Right lobe of liver (tissue), 6 donors: ENCODE measurements at regions not wholly inside any gene's neighbourhood (a gene's known extent, or its start where the extent isn't known, plus 50 kb on each side); places are given as distances from the start of the nearest gene placed in this dataset.

Experiments used
- ATAC-seq, 4 donors: fragments of 200-7000 bp; cut with Tn5 transposase; one replicate each; pipeline ENCODE4 v1.9.1; 2020; ENCODE audit warnings: mild to moderate bottlenecking in 4 of 4, moderate library complexity in 4 of 4
- DNase-seq, 3 donors: peaks; one replicate each; pipeline ENCODE4 v3.0.0-alpha.2; 2020
- H3K27ac ChIP-seq, 3 donors: fragments of 200-600 bp; one replicate each; pipeline ENCODE4 v1.8.0; 2022
- H3K27me3 ChIP-seq, 2 donors: fragments of 200-600 bp; one replicate each; pipeline ENCODE4 v1.8.0; 2022
- H3K36me3 ChIP-seq, 4 donors: fragments of 200-600 bp; sonication (generic) in 1 of 4; one replicate each; pipeline versions ENCODE4 v1.5.1 to v1.8.0; 2017 to 2022; ENCODE audit warnings: control low read depth in 1 of 4
- H3K4me1 ChIP-seq, 4 donors: fragments of 200-600 bp; sonication (generic) in 1 of 4; one replicate each; pipeline versions ENCODE4 v1.5.1 to v1.8.0; 2017 to 2022; ENCODE audit warnings: control low read depth in 1 of 4
- H3K4me3 ChIP-seq, 3 donors: fragments of 200-600 bp; one replicate each; pipeline ENCODE4 v1.8.0; 2022
- H3K9me3 ChIP-seq, 4 donors: fragments of 200-600 bp; sonication (generic) in 1 of 4; one replicate each; pipeline versions ENCODE4 v1.5.1 to v1.8.0; 2017 to 2022; ENCODE audit warnings: control low read depth in 1 of 4
- POLR2A ChIP-seq: fragments of 450-650 bp; IDR thresholded peaks from one replicate; pipeline ENCODE4 v1.6.1; 2017; ENCODE audit warnings: antibody characterized with exemption, mild to moderate bottlenecking
- WGBS: methylation state at CpG from one replicate; pipeline ENCODE4 v1.1.6; 2018; ENCODE audit warnings: low coverage, low lambda C conversion rate; ENCODE audit not compliant: insufficient coverage; ENCODE audit errors: missing lambda C conversion rate; 5-methylcytosine and 5-hydroxymethylcytosine counted together
- intact Hi-C, 2 donors: fragments of 100-400 bp; cut with DNase I; formaldehyde crosslinking; loops; one replicate each; pipeline versions ENCODE4 v1.11.2 to v1.14.1; 2022
- TF ChIP-seq, protein P1 (sequence below), 4 donors: fragments of 200-600 bp in 3 of 4; fragments of 450-650 bp in 1 of 4; IDR thresholded peaks; one replicate each; pipeline versions ENCODE4 v1.5.1 to v1.8.0; 2016 to 2022; ENCODE audit warnings: antibody characterized with exemption in 4 of 4, mild to moderate bottlenecking in 2 of 4
- donor health status: DM: no; HTN: yes; CAD: no.
- donor health status: DM: no; HTN: no; CAD: no.
- donor health status: DM: no; HTN: no; CAD: no.
- donor health status: DM: no; HTN: yes; CAD: no.
- donor health status: DM: no; HTN: yes; CAD: no.

DNA sequence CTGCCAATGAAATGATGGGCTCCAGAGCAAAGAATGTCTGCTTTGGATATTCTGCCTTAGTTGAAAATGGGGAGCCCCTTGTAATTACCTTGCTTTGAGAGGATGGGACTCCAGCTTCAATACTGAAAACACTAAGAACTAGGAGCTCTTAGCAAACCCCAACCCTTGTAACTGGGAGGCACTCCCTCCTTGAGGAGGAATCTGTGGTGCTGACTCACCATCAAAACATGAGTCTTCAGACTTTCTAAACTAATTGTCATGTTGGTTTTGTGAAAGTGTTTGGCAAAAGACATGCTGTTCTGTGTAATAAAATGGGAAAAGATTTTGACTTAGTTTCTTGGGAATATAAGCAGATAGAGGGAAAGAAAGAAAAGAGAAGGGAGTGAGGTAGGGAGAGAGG lies 91.9 kb upstream of the PTPRD start:
- intact Hi-C loops, result no loop called here
- DNase-seq, result no peak
- no peak for TF ChIP-seq POLR2A
- TF ChIP-seq, protein P1, sequence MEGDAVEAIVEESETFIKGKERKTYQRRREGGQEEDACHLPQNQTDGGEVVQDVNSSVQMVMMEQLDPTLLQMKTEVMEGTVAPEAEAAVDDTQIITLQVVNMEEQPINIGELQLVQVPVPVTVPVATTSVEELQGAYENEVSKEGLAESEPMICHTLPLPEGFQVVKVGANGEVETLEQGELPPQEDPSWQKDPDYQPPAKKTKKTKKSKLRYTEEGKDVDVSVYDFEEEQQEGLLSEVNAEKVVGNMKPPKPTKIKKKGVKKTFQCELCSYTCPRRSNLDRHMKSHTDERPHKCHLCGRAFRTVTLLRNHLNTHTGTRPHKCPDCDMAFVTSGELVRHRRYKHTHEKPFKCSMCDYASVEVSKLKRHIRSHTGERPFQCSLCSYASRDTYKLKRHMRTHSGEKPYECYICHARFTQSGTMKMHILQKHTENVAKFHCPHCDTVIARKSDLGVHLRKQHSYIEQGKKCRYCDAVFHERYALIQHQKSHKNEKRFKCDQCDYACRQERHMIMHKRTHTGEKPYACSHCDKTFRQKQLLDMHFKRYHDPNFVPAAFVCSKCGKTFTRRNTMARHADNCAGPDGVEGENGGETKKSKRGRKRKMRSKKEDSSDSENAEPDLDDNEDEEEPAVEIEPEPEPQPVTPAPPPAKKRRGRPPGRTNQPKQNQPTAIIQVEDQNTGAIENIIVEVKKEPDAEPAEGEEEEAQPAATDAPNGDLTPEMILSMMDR (IDR thresholded peaks at IDR 0.05), result no peak

DNA sequence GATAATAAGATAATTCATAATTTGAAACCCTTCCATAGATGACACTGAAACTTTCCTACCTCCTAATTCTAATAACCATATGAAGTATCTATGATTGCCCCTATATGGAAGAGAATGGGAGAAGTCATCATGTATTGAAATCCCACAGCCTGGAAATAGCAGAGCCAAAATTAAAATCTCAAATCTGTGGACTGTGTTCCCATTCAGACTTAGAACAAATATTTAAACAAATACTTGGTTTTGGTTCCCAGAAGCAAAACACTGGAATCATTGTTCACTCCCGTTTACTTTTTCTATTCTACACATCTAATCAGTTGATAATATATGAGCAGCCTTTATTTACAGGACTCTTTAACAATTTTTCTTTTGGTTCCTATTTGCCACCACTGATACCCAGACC lies 92.6 kb upstream of the PTPRD start:
- ATAC-seq, result no peak
- intact Hi-C loops, result no loop called here
- WGBS, result 25% methylated on average over 1 of the region's 1 CpG

More for the DNA sequence above, 91.9 kb upstream of the PTPRD start:
- Histone ChIP-seq H3K27ac (no peak overlapping the region), H3K9me3 (no peaks in the 10 kb centered on the region), H3K27me3 (no peaks in the 10 kb centered on the region), H3K36me3 (no peaks in the 10 kb centered on the region), H3K4me3 (no peak overlapping the region), H3K4me1 (no peaks in the 10 kb centered on the region)
- ATAC-seq, result no peak

DNA sequence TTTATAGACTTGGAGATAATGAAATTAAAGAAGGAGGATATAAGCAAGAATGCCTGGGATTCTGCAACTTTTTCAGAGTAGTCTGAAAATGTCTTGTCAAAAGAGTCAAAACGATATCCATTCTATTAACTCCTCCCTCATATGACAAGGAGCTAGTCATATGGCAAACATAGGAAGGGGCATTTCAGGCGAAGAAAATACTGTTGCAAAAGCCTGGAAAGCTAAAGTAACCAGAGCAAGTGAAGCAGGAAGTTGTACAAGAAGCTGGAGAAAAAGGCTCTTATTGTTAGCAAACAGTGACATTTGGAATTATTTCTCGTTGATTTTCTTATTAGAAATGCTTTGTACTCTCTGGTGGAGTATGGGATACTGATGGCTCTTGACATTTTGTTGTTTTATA lies 94.0 kb upstream of the PTPRD start:
- H3K36me3 ChIP-seq, result no peaks in the 10 kb centered on the region
- H3K4me3 ChIP-seq, result no peak overlapping the region
- H3K27ac ChIP-seq, result no peak overlapping the region
- WGBS, result 27% methylated on average over 3 of the region's 3 CpGs
- DNase-seq (no peak), ATAC-seq (no peak)
- no peak for TF ChIP-seq POLR2A
- TF ChIP-seq, protein P1 (IDR thresholded peaks at IDR 0.05), result no peak
- no peaks in the 10 kb centered on the region for H3K9me3 ChIP-seq
- intact Hi-C loops, result no loop called here
- H3K27me3 ChIP-seq, result no peaks in the 10 kb centered on the region
- no peaks in the 10 kb centered on the region for H3K4me1 ChIP-seq

More for the DNA sequence above, 92.6 kb upstream of the PTPRD start:
- no peak for DNase-seq
- Histone ChIP-seq H3K4me3 (no peak overlapping the region), H3K27ac (no peak overlapping the region), H3K36me3 (no peaks in the 10 kb centered on the region), H3K4me1 (no peaks in the 10 kb centered on the region), H3K27me3 (no peaks in the 10 kb centered on the region), H3K9me3 (no peaks in the 10 kb centered on the region)
- TF ChIP-seq, protein P1 (IDR thresholded peaks at IDR 0.05), result no peak
- no peak for TF ChIP-seq POLR2A

GRCh38 chr9:10721301-10721700 lies 108.5 kb upstream of the PTPRD start:
- Histone ChIP-seq H3K9me3 (no peaks in the 10 kb centered on the region), H3K36me3 (no peaks in the 10 kb centered on the region), H3K4me1 (no peaks in the 10 kb centered on the region), H3K4me3 (no peak overlapping the region), H3K27me3 (no peaks in the 10 kb centered on the region), H3K27ac (no peak overlapping the region)
- ATAC-seq (no peak), DNase-seq (no peak)
- intact Hi-C loops, result no loop called here
- TF ChIP-seq POLR2A, result no peak
- TF ChIP-seq, protein P1 (IDR thresholded peaks at IDR 0.05), result no peak

DNA sequence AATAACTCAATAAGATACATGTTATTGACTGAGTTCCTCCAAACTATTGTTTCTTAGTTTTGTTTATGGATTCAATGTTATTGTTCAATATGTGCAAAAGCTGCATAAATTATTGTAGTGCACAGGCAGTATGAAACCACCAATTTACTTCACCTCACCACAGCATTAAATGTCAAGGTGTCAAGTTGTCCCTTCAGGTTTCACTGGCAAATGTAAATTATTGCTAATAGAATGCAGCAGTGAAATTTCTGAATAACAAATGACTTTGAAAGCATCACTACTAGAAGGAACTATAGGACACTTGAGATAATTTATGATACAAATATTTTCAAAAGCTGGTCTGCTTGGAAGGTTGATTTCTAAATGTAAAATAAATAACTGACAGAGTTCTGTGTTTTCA lies 116.4 kb upstream of the PTPRD start:
- Histone ChIP-seq H3K27me3 (no peaks in the 10 kb centered on the region), H3K4me1 (no peaks in the 10 kb centered on the region), H3K27ac (no peak overlapping the region), H3K36me3 (no peaks in the 10 kb centered on the region), H3K4me3 (no peak overlapping the region), H3K9me3 (no peaks in the 10 kb centered on the region)
- TF ChIP-seq POLR2A, result no peak
- TF ChIP-seq, protein P1 (IDR thresholded peaks at IDR 0.05), result no peak
- ATAC-seq (no peak), DNase-seq (no peak)
- intact Hi-C loops, result no loop called here
